HCT116 (cell line): ENCODE measurements at regions not wholly inside any gene's neighbourhood (a gene's known extent, or its start where the extent isn't known, plus 50 kb on each side); places are given as distances from the start of the nearest gene placed in this dataset.

Experiments
- CTCF ChIP-seq, 3 experiments: fragments of 200-600 bp in 1 of 3; sonication (generic) in 1 of 3; IDR thresholded peaks in 2 of 3; conservative IDR thresholded peaks in 1 of 3; 2 replicates each; pipeline ENCODE4 v1.5.1; 2012 to 2017; ENCODE audit warnings: low read depth in 2 of 3, low read length in 2 of 3, antibody characterized with exemption in 1 of 3, borderline replicate concordance in 1 of 3, control low read depth in 1 of 3, mild to moderate bottlenecking in 1 of 3, mixed read lengths in 1 of 3, mixed run types in 1 of 3, moderate library complexity in 1 of 3; ENCODE audit not compliant: insufficient read depth in 1 of 3
- SP1 ChIP-seq: IDR thresholded peaks from 2 replicates; pipeline ENCODE4 v1.6.1; 2012; ENCODE audit warnings: low read depth
- ZFX ChIP-seq: fragments of 450-650 bp; IDR thresholded peaks from 2 replicates; pipeline ENCODE4 v1.6.1; 2017

GRCh38 chr1:48093147-48093546, 96.0 kb upstream of the TRABD2B start:
- no peak for TF ChIP-seq ZFX
- no peak for TF ChIP-seq CTCF (IDR thresholded peaks at IDR 0.05 in 2 of 3, conservative IDR thresholded peaks at IDR 0.05 in 1 of 3; ENCODE audit: borderline replicate concordance in 1 of 3, insufficient read depth in 1 of 3, low read depth in 2 of 3, low read length in 2 of 3)
- TF ChIP-seq SP1, result no peak
